ENCODE measurements at regions not wholly inside any gene's neighbourhood (a gene's known extent, or its start where the extent isn't known, plus 50 kb on each side); places are given as distances from the start of the nearest gene placed in this dataset.
"Not testable (repeated sequence)": the region's sequence is repeated elsewhere in the genome, so short reads cannot be mapped to it uniquely, and the experiment has no call there.

GRCh38 chr6:106724337-106724736 is 95.0 kb downstream of the QRSL1 start:
- Histone ChIP-seq H3K36me3 (ENCODE audit: insufficient read depth, low read depth, low read length) (no peaks in the 10 kb centered on the region), H3K9me3 (ENCODE audit: insufficient read depth, low read depth, low read length) (no peaks in the 10 kb centered on the region), H3K27me3 (ENCODE audit: insufficient read depth, low read length) (no peaks in the 10 kb centered on the region)

GRCh38 chr6:106723419-106723818 is 94.0 kb downstream of the QRSL1 start:
- H3K36me3 ChIP-seq (ENCODE audit: insufficient read depth, low read depth, low read length); H3K4me3 ChIP-seq (ENCODE audit: low read length); H3K4me1 ChIP-seq (ENCODE audit: insufficient read depth, low read length); H3K9me3 ChIP-seq (ENCODE audit: insufficient read depth, low read depth, low read length); H3K9ac ChIP-seq (ENCODE audit: low read depth, low read length); H3K27me3 ChIP-seq (ENCODE audit: insufficient read depth, low read length); H3K27ac ChIP-seq (ENCODE audit: low read length): not testable (repeated sequence)

More at GRCh38 chr6:106724337-106724736, 95.0 kb downstream of the QRSL1 start:
- no peak overlapping the region for H3K4me3 ChIP-seq (ENCODE audit: low read length)
- no peak overlapping the region for H3K9ac ChIP-seq (ENCODE audit: low read depth, low read length)
- H3K27ac ChIP-seq (ENCODE audit: low read length), result no peak overlapping the region
- no peaks in the 10 kb centered on the region for H3K4me1 ChIP-seq (ENCODE audit: insufficient read depth, low read length)

GRCh38 chr6:106721189-106721588 is 91.8 kb downstream of the QRSL1 start:
- H3K27me3 ChIP-seq (ENCODE audit: insufficient read depth, low read length); H3K9ac ChIP-seq (ENCODE audit: low read depth, low read length); H3K4me3 ChIP-seq (ENCODE audit: low read length); H3K9me3 ChIP-seq (ENCODE audit: insufficient read depth, low read depth, low read length); H3K36me3 ChIP-seq (ENCODE audit: insufficient read depth, low read depth, low read length); H3K27ac ChIP-seq (ENCODE audit: low read length); H3K4me1 ChIP-seq (ENCODE audit: insufficient read depth, low read length): not testable (repeated sequence)
